ENCODE measurements at regions not wholly inside any gene's neighbourhood (a gene's known extent, or its start where the extent isn't known, plus 50 kb on each side); places are given as distances from the start of the nearest gene placed in this dataset.

DNA sequence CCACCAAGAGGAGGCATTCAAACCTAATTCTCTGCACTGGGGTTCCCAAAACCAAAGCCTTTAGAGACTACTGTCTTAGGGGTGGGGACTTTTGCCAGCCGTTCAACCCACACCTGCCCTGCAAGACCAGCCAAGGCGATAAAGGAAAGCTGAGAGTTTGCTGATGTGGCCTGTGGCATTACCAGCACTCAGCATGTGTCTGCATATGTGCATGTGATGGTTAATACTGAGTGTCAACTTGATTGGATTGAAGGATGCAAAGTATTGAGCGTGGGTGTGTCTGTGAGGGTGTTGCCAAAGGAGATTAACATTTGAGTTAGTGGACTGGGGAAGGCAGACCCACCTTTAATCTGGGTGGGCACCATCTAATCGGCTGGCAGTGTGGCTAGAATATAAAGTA is 474.2 kb downstream of the MED10 start:
- Histone ChIP-seq H3K9me3 (ENCODE audit: control insufficient read depth in 2 of 3, low read length in 3 of 3) (no peaks in the 10 kb centered on the region), H3K27ac (ENCODE audit: low read depth, low read length) (no peak overlapping the region), H3K36me3 (ENCODE audit: control insufficient read depth in 2 of 3, insufficient read depth in 3 of 3, low read length in 3 of 3) (no peaks in the 10 kb centered on the region), H3K27me3 (ENCODE audit: control insufficient read depth in 2 of 2, insufficient read depth in 2 of 2, low read length in 2 of 2) (no peaks in the 10 kb centered on the region), H3K4me1 (ENCODE audit: control insufficient read depth in 2 of 2, insufficient read depth in 2 of 2, low read length in 2 of 2) (no peaks in the 10 kb centered on the region), H3K4me3 (ENCODE audit: low read length) (no peak overlapping the region)
- H3K36me3 Mint-ChIP-seq = no peaks in the 10 kb centered on the region
- H3K27me3 Mint-ChIP-seq = peaks cover 0 to 4% (median 0%) of the 10 kb centered on the region in 5 donors
- no peaks in the 10 kb centered on the region for H3K4me1 Mint-ChIP-seq
- no peak overlapping the region for H3K27ac Mint-ChIP-seq
- H3K4me3 Mint-ChIP-seq = no peak overlapping the region
- ATAC-seq (no peak), DNase-seq (no peak)
- H3K9me3 Mint-ChIP-seq = peaks cover 0 to 13% (median 3%) of the 10 kb centered on the region in 11 donors
- ChIA-PET POLR2A (no interaction called here), CTCF (no interaction called here)
- intact Hi-C loops (cut with micrococcal nuclease) = no loop called here

DNA sequence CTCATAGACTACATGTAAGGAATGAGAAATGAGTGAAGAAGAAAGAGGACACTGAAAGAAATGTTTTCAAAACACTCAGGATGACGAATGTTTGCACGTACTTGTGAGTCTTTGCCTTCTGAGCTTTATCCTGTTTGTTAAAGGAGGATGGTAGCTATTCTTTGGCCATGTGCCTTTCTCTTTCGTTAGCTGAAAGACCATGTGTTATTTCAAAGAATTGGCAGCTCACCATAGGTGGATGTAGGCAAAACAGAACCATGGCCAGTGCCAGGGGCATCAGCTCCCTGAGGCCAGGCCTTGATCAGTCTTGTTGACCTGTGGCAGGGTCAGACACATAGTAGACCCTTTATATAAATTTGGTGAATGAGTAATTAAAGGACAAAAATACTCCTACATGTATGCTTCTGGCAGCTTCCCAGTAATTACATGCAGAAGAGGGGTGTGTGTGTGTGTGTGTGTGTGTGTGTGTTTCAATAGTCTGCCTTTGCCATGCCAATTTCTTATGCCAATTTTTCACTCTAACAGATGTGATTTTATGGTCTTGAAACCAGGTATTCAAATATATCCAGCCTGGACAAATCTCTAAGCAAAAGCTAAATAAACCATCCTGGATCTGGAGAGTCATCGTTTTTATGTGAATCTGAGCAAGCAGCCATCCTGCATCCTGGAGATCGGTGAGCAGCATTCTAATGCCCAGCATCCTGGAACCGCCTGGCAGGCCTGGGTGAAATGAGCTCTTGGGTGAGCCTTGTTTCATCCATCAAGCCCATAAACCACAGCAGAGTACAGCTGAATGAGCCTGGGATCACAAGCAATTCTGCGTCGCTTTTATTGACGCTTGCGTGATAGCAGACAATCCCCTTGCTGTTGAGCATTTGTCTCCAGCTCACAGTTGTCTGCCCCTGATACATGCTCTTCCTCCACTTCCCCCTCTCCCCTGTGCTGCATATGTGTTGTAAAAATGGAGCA is 475.4 kb downstream of the MED10 start:
- Histone ChIP-seq H3K4me1 (ENCODE audit: control insufficient read depth in 2 of 2, insufficient read depth in 2 of 2, low read length in 2 of 2) (no peaks in the 10 kb centered on the region), H3K27me3 (ENCODE audit: control insufficient read depth in 2 of 2, insufficient read depth in 2 of 2, low read length in 2 of 2) (no peaks in the 10 kb centered on the region), H3K27ac (ENCODE audit: low read depth, low read length) (no peak overlapping the region), H3K4me3 (ENCODE audit: low read length) (no peak overlapping the region), H3K9me3 (ENCODE audit: control insufficient read depth in 2 of 3, low read length in 3 of 3) (no peaks in the 10 kb centered on the region), H3K36me3 (ENCODE audit: control insufficient read depth in 2 of 3, insufficient read depth in 3 of 3, low read length in 3 of 3) (no peaks in the 10 kb centered on the region)
- Mint-ChIP-seq H3K36me3 (no peaks in the 10 kb centered on the region), H3K4me1 (no peaks in the 10 kb centered on the region), H3K27me3 (peaks cover 0 to 11% (median 0%) of the 10 kb centered on the region in 5 donors), H3K4me3 (no peak overlapping the region), H3K27ac (no peak overlapping the region), H3K9me3 (peaks cover 0 to 13% (median 3%) of the 10 kb centered on the region in 11 donors)
- intact Hi-C loops (cut with micrococcal nuclease) = no loop called here
- DNase-seq = no peak
- no peak for ATAC-seq
- ChIA-PET POLR2A (no interaction called here), CTCF (no interaction called here)

DNA sequence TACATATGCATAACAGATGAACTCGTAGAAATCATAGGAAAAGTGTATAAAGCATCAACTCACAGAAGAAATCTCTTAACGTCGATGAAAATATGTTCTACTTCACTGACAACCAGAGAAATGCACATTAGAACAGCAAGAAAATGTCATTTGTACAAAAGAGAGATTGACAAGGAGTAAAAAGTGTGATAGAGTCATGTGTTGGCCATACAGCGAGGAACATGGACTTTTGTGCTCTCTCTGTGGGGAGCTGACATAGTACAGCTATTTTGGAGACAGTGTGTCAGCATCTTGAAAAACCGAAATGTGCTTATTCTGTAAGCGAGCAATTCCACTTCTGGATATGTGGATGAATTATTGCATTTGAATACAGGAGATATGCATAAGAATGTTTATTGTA is 477.9 kb downstream of the ICE1 start:
- ChIA-PET CTCF (no interaction called here), POLR2A (no interaction called here)
- Histone ChIP-seq H3K9me3 (ENCODE audit: control insufficient read depth in 2 of 3, low read length in 3 of 3) (no peaks in the 10 kb centered on the region), H3K27ac (ENCODE audit: low read depth, low read length) (no peak overlapping the region), H3K4me1 (ENCODE audit: control insufficient read depth in 2 of 2, insufficient read depth in 2 of 2, low read length in 2 of 2) (no peaks in the 10 kb centered on the region), H3K36me3 (ENCODE audit: control insufficient read depth in 2 of 3, insufficient read depth in 3 of 3, low read length in 3 of 3) (no peaks in the 10 kb centered on the region), H3K27me3 (ENCODE audit: control insufficient read depth in 2 of 2, insufficient read depth in 2 of 2, low read length in 2 of 2) (no peaks in the 10 kb centered on the region), H3K4me3 (ENCODE audit: low read length) (no peak overlapping the region)
- H3K4me1 Mint-ChIP-seq = no peaks in the 10 kb centered on the region
- no peak overlapping the region for H3K27ac Mint-ChIP-seq
- peaks cover 0 to 13% (median 5%) of the 10 kb centered on the region in 5 donors for H3K27me3 Mint-ChIP-seq
- intact Hi-C loops (cut with micrococcal nuclease) = no loop called here
- no peak overlapping the region for H3K4me3 Mint-ChIP-seq
- peaks cover 0 to 13% (median 3%) of the 10 kb centered on the region in 11 donors for H3K9me3 Mint-ChIP-seq
- no peaks in the 10 kb centered on the region for H3K36me3 Mint-ChIP-seq
- no peak for DNase-seq
- no peak for ATAC-seq

DNA sequence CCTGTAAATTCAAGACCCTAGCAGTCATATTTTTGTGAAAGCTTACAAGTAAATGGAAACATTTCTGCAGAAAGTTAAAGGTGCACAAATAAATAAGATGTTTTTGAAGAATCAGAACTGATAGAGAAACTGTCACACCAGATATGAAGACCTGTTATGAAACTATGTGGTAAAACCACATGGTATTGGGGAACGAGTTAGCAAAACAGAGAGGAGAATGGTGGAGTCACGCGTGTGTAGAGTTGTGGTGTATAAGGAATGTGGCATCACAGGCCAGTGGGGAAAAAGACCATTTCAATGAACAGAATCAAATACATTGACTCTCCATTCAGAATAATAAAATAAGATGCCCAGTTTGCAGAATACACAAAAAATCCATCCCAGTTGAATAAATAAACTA is 477.2 kb downstream of the ICE1 start:
- DNase-seq (no peak), ATAC-seq (no peak)
- CTCF ChIA-PET = no interaction called here
- Mint-ChIP-seq H3K27ac (no peak overlapping the region), H3K27me3 (peaks cover 0 to 13% (median 6%) of the 10 kb centered on the region in 5 donors), H3K36me3 (no peaks in the 10 kb centered on the region), H3K4me3 (no peak overlapping the region), H3K9me3 (peaks cover 0 to 13% (median 3%) of the 10 kb centered on the region in 11 donors), H3K4me1 (no peaks in the 10 kb centered on the region)
- intact Hi-C loops (cut with micrococcal nuclease) = loop anchor here in 1 of 2 donors (2.0 kb wide), 1 partner anchor 37 kb away; no protein-coding TSS in a partner anchor
- Histone ChIP-seq H3K27me3 (ENCODE audit: control insufficient read depth in 2 of 2, insufficient read depth in 2 of 2, low read length in 2 of 2) (no peaks in the 10 kb centered on the region), H3K36me3 (ENCODE audit: control insufficient read depth in 2 of 3, insufficient read depth in 3 of 3, low read length in 3 of 3) (no peaks in the 10 kb centered on the region), H3K27ac (ENCODE audit: low read depth, low read length) (no peak overlapping the region), H3K4me3 (ENCODE audit: low read length) (no peak overlapping the region), H3K9me3 (ENCODE audit: control insufficient read depth in 2 of 3, low read length in 3 of 3) (no peaks in the 10 kb centered on the region), H3K4me1 (ENCODE audit: control insufficient read depth in 2 of 2, insufficient read depth in 2 of 2, low read length in 2 of 2) (no peaks in the 10 kb centered on the region)
- POLR2A ChIA-PET = no interaction called here

DNA sequence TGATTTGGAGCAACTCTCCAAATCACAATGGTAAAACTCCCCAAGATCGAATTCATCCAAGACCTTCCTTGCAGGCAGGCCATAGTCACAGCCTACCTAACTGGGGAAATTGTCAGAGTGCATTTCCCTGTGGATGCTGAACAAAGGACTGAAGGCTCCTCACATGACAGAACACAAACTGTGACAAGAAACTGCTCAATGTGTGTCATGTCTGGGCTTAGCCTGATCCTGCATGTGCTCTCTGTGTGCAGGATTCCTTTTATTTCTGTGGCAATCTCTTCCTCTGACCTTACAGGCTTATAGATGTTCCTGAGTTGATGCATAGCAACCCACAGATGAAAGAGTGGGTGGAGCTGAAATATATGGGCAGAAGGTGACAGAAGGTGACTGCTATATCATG is 465.8 kb downstream of the ICE1 start:
- Mint-ChIP-seq H3K27me3 (peaks cover 3 to 43% (median 22%) of the 10 kb centered on the region in 5 donors), H3K27ac (no peak overlapping the region), H3K9me3 (peaks cover 0 to 7% (median 0%) of the 10 kb centered on the region in 11 donors), H3K4me1 (peaks cover 0 to 5% (median 0%) of the 10 kb centered on the region in 7 donors), H3K36me3 (no peaks in the 10 kb centered on the region), H3K4me3 (no peak overlapping the region)
- Histone ChIP-seq H3K4me1 (ENCODE audit: control insufficient read depth in 2 of 2, insufficient read depth in 2 of 2, low read length in 2 of 2) (no peaks in the 10 kb centered on the region), H3K4me3 (ENCODE audit: low read length) (no peak overlapping the region), H3K27ac (ENCODE audit: low read depth, low read length) (no peak overlapping the region), H3K9me3 (ENCODE audit: control insufficient read depth in 2 of 3, low read length in 3 of 3) (no peaks in the 10 kb centered on the region), H3K36me3 (ENCODE audit: control insufficient read depth in 2 of 3, insufficient read depth in 3 of 3, low read length in 3 of 3) (no peaks in the 10 kb centered on the region), H3K27me3 (ENCODE audit: control insufficient read depth in 2 of 2, insufficient read depth in 2 of 2, low read length in 2 of 2) (no peaks in the 10 kb centered on the region)
- CTCF ChIA-PET = no interaction called here
- intact Hi-C loops (cut with micrococcal nuclease) = no loop called here
- POLR2A ChIA-PET = no interaction called here
- ATAC-seq (no peak), DNase-seq (no peak)

DNA sequence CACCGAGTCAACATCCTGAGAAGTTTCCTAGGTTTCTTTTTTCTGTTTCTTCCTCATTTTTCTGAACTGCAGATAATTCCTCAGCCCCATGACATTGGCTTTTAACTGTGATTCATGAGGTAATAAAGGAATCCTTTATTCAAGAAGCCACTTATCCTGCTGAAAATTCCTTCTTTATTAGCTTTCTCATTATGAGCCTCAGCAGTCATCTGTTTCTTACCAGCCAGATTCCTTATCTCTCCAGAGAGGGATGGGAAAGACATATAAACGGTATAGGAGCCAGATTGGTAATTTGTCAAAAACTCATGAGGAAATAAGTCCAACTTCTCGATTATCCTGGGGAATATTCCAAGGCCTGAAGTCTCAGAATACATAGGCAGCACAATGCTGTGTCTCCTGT is 465.4 kb downstream of the ICE1 start:
- H3K27me3 ChIP-seq (ENCODE audit: control insufficient read depth in 2 of 2, insufficient read depth in 2 of 2, low read length in 2 of 2) = no peaks in the 10 kb centered on the region
- Mint-ChIP-seq H3K27me3 (peaks cover 3 to 44% (median 22%) of the 10 kb centered on the region in 5 donors), H3K36me3 (no peaks in the 10 kb centered on the region), H3K4me1 (peaks cover 0 to 5% (median 0%) of the 10 kb centered on the region in 7 donors), H3K4me3 (no peak overlapping the region), H3K27ac (no peak overlapping the region), H3K9me3 (peaks cover 0 to 7% (median 0%) of the 10 kb centered on the region in 11 donors)
- CTCF ChIA-PET = no interaction called here
- no peak overlapping the region for H3K27ac ChIP-seq (ENCODE audit: low read depth, low read length)
- DNase-seq (no peak), ATAC-seq (no peak)
- H3K4me1 ChIP-seq (ENCODE audit: control insufficient read depth in 2 of 2, insufficient read depth in 2 of 2, low read length in 2 of 2) = no peaks in the 10 kb centered on the region
- H3K4me3 ChIP-seq (ENCODE audit: low read length) = no peak overlapping the region
- H3K9me3 ChIP-seq (ENCODE audit: control insufficient read depth in 2 of 3, low read length in 3 of 3) = no peaks in the 10 kb centered on the region
- no peaks in the 10 kb centered on the region for H3K36me3 ChIP-seq (ENCODE audit: control insufficient read depth in 2 of 3, insufficient read depth in 3 of 3, low read length in 3 of 3)
- intact Hi-C loops (cut with micrococcal nuclease) = loop anchor here in 1 of 2 donors (2.0 kb wide), 1 partner anchor 393 kb away; no protein-coding TSS in a partner anchor
- POLR2A ChIA-PET = no interaction called here

All from naive thymus-derived CD4-positive, alpha-beta T cell (primary cell).